ENCODE measurements at regions not wholly inside any gene's neighbourhood (a gene's known extent, or its start where the extent isn't known, plus 50 kb on each side); places are given as distances from the start of the nearest gene placed in this dataset.

GRCh38 chr11:120056301-120057027 is 81.4 kb downstream of the TRIM29 start:
- TF ChIP-seq CTCF (IDR thresholded peaks at IDR 0.05; ENCODE audit: low read depth, low read length) (no peak), EZH2phosphoT487 (IDR thresholded peaks at IDR 0.05; ENCODE audit: low read depth) (no peak)
